Stimulated activated CD4-positive, alpha-beta T cell treated with anti-CD3 and anti-CD28 coated beads, Interleukin-1b, Interleukin-23, amount 100 ng/mL, for 4 hours (primary cell): ENCODE measurements at regions not wholly inside any gene's neighbourhood (a gene's known extent, or its start where the extent isn't known, plus 50 kb on each side); places are given as distances from the start of the nearest gene placed in this dataset.
"Not testable (repeated sequence)": the region's sequence is repeated elsewhere in the genome, so short reads cannot be mapped to it uniquely, and the experiment has no call there.

Experiments used
- DNase-seq, 2 donors: peaks; one replicate each; pipeline ENCODE4 v3.0.0-alpha.2; 2020; ENCODE audit warnings: low read depth in 2 of 2

- no peak for DNase-seq
Measured at GRCh38 chr3:124315215-124316033, 323.5 kb upstream of the ROPN1 start.

- no peak for DNase-seq
Measured at GRCh38 chr3:124316034-124316287, 324.0 kb upstream of the ROPN1 start.

- DNase-seq, result no peak
Measured at GRCh38 chr3:124318014-124318413, 326.1 kb upstream of the ROPN1 start.

GRCh38 chr3:124318656-124319055 lies 326.7 kb upstream of the ROPN1 start:
- DNase-seq, result no peak

- DNase-seq, result no peak
Measured at GRCh38 chr3:124320976-124321375, 329.1 kb upstream of the ROPN1 start.

GRCh38 chr3:124322309-124322880 lies 330.5 kb upstream of the ROPN1 start:
- no peak for DNase-seq

- no peak for DNase-seq
Measured at GRCh38 chr3:124322966-124323365, 331.0 kb upstream of the ROPN1 start.

GRCh38 chr3:124325248-124325647 lies 333.3 kb upstream of the ROPN1 start:
- no peak for DNase-seq

GRCh38 chr3:124329723-124330122 lies 337.8 kb upstream of the ROPN1 start:
- DNase-seq, result no peak

GRCh38 chr3:124333931-124334640 lies 342.2 kb upstream of the ROPN1 start:
- DNase-seq, result no peak

GRCh38 chr3:124336067-124336656 lies 344.2 kb upstream of the ROPN1 start:
- DNase-seq, result no peak

GRCh38 chr3:124345845-124346244 lies 353.9 kb upstream of the ROPN1 start:
- no peak for DNase-seq

- no peak for DNase-seq
Measured at GRCh38 chr3:124346487-124346886, 354.6 kb upstream of the ROPN1 start.

GRCh38 chr3:124347418-124347817 lies 355.5 kb upstream of the ROPN1 start:
- no peak for DNase-seq

- not testable (repeated sequence) for DNase-seq
Measured at GRCh38 chr3:124348555-124348954, 356.6 kb upstream of the ROPN1 start.

- no peak for DNase-seq
Measured at GRCh38 chr3:124351430-124352148, 359.7 kb upstream of the ROPN1 start.

GRCh38 chr3:124352149-124352539 lies 360.2 kb upstream of the ROPN1 start:
- DNase-seq, result no peak

GRCh38 chr3:124353691-124354090 lies 361.8 kb upstream of the ROPN1 start:
- no peak for DNase-seq

GRCh38 chr3:124354150-124354549 lies 362.2 kb upstream of the ROPN1 start:
- DNase-seq, result no peak

- no peak for DNase-seq
Measured at GRCh38 chr3:124358156-124358555, 366.2 kb upstream of the ROPN1 start.

- no peak for DNase-seq
Measured at GRCh38 chr3:124360155-124360554, 368.2 kb upstream of the ROPN1 start.

GRCh38 chr3:124360563-124360962 lies 368.6 kb upstream of the ROPN1 start:
- no peak for DNase-seq
